CD4-positive, alpha-beta T cell treated with Interleukin-10 for 1 hour (primary cell): ENCODE measurements at regions not wholly inside any gene's neighbourhood (a gene's known extent, or its start where the extent isn't known, plus 50 kb on each side); places are given as distances from the start of the nearest gene placed in this dataset.
"Not testable (repeated sequence)": the region's sequence is repeated elsewhere in the genome, so short reads cannot be mapped to it uniquely, and the experiment has no call there.

Source experiments
- DNase-seq: peaks from one replicate; pipeline ENCODE4 v3.0.0-alpha.2; 2020

DNA sequence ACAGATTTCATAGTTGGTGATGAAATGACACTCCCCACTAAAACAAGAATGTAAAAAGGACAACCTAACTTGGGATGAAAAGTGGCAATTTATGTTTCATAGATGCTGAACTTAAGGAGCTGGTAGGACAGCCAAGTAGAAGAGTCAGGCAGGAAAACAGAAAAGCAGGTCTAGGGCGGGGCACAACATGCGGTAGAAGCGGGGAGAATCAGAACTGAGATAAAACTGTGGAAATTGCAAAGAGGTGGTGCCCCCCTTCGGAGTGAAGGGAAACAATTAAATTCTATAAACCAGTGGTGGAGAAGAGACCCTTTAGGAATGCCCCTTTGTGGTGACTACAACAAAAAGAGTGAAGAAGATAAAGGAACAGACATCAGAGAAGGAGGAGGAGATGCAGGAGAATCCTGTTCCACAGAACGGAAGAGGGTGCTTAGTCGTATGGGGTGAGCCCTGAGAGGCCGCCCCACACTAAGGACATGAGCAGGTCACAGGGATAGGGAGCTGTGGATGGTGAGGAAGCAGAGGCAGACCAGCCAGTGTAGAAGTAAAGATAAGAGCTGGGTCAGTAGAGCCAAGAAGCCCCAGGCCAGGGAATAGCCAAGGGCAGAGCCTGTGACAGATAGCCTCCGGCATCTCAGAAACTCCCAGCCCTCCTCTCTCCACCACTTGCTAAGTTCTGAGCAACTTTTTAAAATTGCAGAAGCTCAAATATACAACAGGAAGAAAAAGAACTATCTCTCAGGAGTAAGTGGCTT lies 100.3 kb upstream of the DOCK9 start:
- peak; percentile 34 for DNase-seq

- no peak for DNase-seq
Measured at GRCh38 chr13:99080131-99080530, 102.3 kb upstream of the DOCK9 start.

DNA sequence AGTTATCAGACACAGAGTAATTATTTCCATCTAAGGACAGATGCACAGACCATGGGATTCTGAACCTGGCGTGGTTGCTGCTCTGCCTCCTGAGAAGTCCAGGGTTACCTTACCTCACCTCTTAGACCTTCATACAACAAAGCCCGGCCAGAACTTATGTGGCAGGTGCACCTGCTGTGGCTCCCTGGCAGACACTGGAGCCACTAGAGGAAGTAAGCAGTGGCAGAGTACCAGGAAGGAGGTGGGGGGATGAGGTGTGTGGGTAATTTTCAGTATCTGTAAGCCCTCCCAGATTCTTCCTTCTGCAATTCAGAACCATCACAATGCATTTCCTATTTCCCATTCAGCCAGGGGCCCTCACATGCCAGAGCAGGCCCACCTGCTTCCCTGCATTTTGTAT lies 106.1 kb upstream of the DOCK9 start:
- DNase-seq = peak; percentile 35

DNA sequence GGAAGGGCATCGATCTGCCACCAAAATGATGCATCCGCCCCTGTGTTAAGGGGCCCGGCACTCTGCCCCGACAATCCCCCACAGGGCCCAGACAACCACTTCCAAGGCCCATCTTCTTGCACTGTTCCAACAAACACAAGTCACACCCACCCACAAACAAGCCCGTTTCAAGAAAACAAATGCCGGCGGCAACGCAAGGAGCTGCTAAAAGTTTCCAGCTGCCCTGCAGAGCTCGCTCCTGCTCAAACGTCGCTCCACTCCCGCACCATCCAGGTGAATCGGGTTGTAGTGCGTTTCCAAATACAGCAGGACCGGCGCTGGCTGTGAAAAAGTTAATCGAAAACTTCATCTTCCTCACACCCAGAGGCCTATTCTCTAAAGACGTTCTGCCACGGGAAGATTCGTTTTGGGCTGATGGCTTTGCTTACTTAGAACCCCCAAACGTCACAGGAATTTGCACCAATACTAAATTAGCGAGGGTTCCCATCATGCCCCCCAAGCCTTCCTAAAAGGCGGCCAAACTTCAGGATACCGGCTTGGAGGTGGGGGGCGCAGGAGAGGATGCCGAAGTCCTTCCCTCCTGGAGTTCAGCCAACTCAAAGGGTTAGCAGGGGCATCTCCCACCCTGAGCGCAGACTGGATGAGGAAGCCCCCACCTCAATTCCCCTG lies 107.4 kb upstream of the DOCK9 start:
- DNase-seq = peak; percentile 28

- DNase-seq = peak; percentile 7
Measured at GRCh38 chr13:99085808-99086266, 108.0 kb upstream of the DOCK9 start.

GRCh38 chr13:99086267-99087097 lies 108.6 kb upstream of the DOCK9 start:
- DNase-seq = peak; percentile 77

DNA sequence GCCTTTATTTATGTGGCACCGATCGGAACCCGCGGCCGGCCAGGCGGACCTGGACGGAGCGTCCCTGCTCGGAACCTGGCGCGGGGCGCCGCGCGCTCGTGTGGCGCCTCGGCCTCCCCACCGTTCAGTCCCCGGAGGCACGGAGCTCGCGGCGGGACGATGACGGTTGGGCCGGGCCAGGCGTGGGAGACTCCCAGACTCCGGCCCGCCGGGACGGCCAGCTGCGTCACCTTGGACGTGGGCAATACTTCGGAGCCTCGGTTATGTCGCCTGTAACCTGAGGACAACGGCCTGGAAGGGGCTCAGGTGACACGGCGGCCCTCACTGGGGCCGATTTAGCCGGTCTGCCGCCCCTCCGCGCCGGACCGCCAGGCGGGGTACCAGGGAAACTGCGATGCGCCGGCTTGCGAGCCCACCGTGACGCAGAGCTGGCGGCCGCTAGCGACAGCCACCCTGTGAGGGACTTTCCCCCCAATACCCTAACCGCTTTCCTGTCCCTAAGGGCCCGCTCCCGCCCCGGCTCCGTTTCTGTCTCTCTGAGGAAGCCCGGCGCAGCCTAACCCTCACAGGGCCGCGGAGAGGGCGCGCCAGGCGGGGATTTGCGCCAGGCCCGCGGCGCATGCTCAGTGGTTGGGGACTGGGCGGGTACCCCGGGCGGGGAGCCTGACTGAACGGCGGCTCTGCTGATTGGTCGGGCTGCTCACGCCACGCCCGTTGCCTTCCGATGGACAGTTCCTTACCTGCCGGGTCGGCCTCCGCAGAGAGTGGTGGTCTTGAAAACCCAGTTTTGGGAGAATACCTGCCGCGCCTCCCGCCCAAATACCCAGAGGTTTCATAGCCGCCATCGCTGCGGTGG lies 109.5 kb upstream of the DOCK9 start:
- peak; percentile 94 for DNase-seq

- no peak for DNase-seq
Measured at GRCh38 chr13:99087954-99088491, 110.2 kb upstream of the DOCK9 start.

DNA sequence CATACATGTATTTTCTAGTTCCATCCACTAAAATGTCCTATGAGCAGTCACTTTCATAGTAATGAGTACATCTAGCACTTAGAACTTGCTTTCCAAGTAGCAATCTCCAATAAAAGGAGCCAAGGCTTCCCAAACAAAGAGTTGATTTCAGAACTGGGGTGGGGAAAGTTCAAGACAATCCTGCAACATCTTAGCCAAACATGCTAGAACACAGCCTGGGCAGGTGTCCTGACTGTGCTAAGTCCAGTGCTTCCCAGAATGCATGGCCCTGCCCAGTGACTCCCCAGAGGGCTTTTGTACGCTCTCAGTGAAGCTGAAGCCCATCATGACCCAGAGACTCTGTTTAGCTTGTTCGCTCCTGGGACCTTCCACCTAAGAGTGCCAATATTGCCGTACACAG lies 106.7 kb upstream of the UBAC2 start:
- no peak for DNase-seq

- not testable (repeated sequence) for DNase-seq
Measured at GRCh38 chr13:99101831-99102230, 98.8 kb upstream of the UBAC2 start.

- DNase-seq = no peak
Measured at GRCh38 chr13:99103536-99103935, 97.1 kb upstream of the UBAC2 start.

GRCh38 chr13:99104396-99104795 lies 96.3 kb upstream of the UBAC2 start:
- DNase-seq = no peak

- no peak for DNase-seq
Measured at GRCh38 chr13:99105160-99105559, 95.5 kb upstream of the UBAC2 start.

GRCh38 chr13:99113351-99113750 lies 87.3 kb upstream of the UBAC2 start:
- DNase-seq = no peak

- no peak for DNase-seq
Measured at GRCh38 chr13:99118179-99118578, 82.5 kb upstream of the UBAC2 start.

DNA sequence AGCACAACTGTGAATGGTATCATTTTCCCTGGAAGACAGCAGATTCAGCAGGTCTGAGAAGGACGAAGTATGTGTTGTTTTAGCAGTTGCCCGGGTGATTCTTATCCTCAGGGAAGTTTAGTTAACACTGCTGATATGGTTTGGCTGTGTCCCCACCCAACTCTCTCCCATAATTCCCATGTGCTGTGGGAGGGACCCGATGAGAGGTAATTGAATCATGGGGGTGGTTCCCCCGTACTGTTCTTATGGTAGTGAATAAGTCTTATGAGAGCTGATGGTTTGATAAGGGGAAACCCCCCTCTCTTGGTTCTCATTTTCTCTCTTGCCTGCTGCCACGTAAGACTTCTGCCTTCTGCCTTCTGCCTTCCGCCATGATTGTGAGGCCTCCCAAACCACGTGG lies 81.0 kb upstream of the UBAC2 start:
- DNase-seq = peak; percentile 26

GRCh38 chr13:99120751-99121150 lies 79.9 kb upstream of the UBAC2 start:
- DNase-seq = no peak

- no peak for DNase-seq
Measured at GRCh38 chr13:99122171-99122570, 78.5 kb upstream of the UBAC2 start.

GRCh38 chr13:99123101-99124045 lies 77.3 kb upstream of the UBAC2 start:
- DNase-seq = no peak

GRCh38 chr13:99124046-99124400 lies 76.6 kb upstream of the UBAC2 start:
- no peak for DNase-seq

GRCh38 chr13:99124794-99125316 lies 75.8 kb upstream of the UBAC2 start:
- DNase-seq = peak; percentile 13
